GM12864 (cell line): ENCODE measurements at regions not wholly inside any gene's neighbourhood (a gene's known extent, or its start where the extent isn't known, plus 50 kb on each side); places are given as distances from the start of the nearest gene placed in this dataset.

Experiments
- DNase-seq: peaks from one replicate; pipeline ENCODE4 v3.0.0-alpha.2; 2011; ENCODE audit warnings: low read depth
- H3K4me3 ChIP-seq: 2 replicates; pipeline ENCODE4 v1.5.1; 2011; ENCODE audit warnings: mild to moderate bottlenecking, low read depth, low read length, control low read depth
- CTCF ChIP-seq: IDR thresholded peaks from 2 replicates; pipeline ENCODE4 v1.5.1; 2011; ENCODE audit warnings: low read depth, mild to moderate bottlenecking, moderate library complexity, low read length, control low read depth, inconsistent platforms; ENCODE audit errors: missing control alignments

GRCh38 chr5:56605231-56605630, 210.1 kb upstream of the MAP3K1 start:
- no peak for TF ChIP-seq CTCF
- H3K4me3 ChIP-seq = no peak overlapping the region
- no peak for DNase-seq

- no peak for TF ChIP-seq CTCF
- no peak overlapping the region for H3K4me3 ChIP-seq
- DNase-seq = no peak
Observed at GRCh38 chr5:56601641-56602071, 213.7 kb upstream of the MAP3K1 start.

- no peak for DNase-seq
- no peak overlapping the region for H3K4me3 ChIP-seq
- TF ChIP-seq CTCF = no peak
Observed at GRCh38 chr5:56598941-56599340, 216.4 kb upstream of the MAP3K1 start.

- no peak overlapping the region for H3K4me3 ChIP-seq
- DNase-seq = no peak
- TF ChIP-seq CTCF = no peak
Observed at GRCh38 chr5:56596155-56596554, 219.2 kb upstream of the MAP3K1 start.

GRCh38 chr5:56595566-56595965, 219.8 kb upstream of the MAP3K1 start:
- DNase-seq = no peak
- no peak overlapping the region for H3K4me3 ChIP-seq
- TF ChIP-seq CTCF = no peak

- DNase-seq = no peak
- H3K4me3 ChIP-seq = no peak overlapping the region
- TF ChIP-seq CTCF = no peak
Observed at GRCh38 chr5:56594792-56595191, 220.6 kb upstream of the MAP3K1 start.

- no peak for DNase-seq
- no peak overlapping the region for H3K4me3 ChIP-seq
- no peak for TF ChIP-seq CTCF
Observed at GRCh38 chr5:56591081-56591480, 224.3 kb upstream of the MAP3K1 start.
